ENCODE measurements at regions not wholly inside any gene's neighbourhood (a gene's known extent, or its start where the extent isn't known, plus 50 kb on each side); places are given as distances from the start of the nearest gene placed in this dataset.
A peak's percentile ranks its signal among the peaks of the same experiment; 100 is the strongest.
"Not testable (repeated sequence)": the region's sequence is repeated elsewhere in the genome, so short reads cannot be mapped to it uniquely, and the experiment has no call there.

DNA sequence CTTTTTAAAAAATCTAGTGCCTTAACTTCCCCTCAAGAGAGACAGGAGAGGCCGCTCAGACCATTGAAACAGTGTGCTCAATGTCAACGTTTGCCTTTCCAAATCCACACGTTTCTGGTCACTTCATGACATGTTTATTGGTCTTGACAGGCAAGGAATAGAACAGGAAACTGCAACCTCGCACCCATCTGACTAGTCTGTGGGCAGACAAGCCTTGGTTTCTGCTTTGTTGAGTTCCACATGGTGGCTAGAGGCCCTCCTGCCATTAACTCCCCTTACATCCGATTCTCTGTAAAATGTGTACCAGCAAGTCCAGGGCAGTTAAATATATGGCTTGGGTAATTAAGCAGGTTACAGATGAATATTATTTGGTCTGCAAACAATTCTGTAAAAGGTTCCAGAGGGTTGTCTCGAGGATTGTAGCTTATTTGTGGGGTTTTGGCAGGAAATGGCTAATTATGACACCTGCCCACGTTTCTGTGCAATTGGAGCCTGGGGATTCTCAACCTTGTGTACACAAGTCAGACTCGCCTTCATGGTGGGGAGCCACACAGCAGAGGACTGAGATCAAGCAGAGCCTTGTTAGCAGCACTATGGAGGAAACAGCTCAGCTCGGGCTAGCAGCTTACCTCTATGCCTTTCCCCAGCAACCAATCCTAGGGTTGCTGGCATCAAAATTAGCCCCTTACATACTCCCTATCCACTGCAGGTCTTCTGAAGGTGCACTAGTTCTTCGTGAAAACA lies 317.5 kb upstream of the IGF1R start:
- H3K27ac ChIP-seq (ENCODE audit: low read depth, low read length), result no peak overlapping the region
- H3K36me3 ChIP-seq (ENCODE audit: control insufficient read depth, insufficient read depth, low read length), result no peaks in the 10 kb centered on the region
- no peak overlapping the region for H3K9ac ChIP-seq (ENCODE audit: low read length)
- H3K27me3 ChIP-seq (ENCODE audit: control insufficient read depth, insufficient read depth, low read length), result no peaks in the 10 kb centered on the region
- H3K4me1 ChIP-seq (ENCODE audit: control insufficient read depth, insufficient read depth, low read length), result no peaks in the 10 kb centered on the region
- no peak overlapping the region for H3K4me3 ChIP-seq (ENCODE audit: low read length)

DNA sequence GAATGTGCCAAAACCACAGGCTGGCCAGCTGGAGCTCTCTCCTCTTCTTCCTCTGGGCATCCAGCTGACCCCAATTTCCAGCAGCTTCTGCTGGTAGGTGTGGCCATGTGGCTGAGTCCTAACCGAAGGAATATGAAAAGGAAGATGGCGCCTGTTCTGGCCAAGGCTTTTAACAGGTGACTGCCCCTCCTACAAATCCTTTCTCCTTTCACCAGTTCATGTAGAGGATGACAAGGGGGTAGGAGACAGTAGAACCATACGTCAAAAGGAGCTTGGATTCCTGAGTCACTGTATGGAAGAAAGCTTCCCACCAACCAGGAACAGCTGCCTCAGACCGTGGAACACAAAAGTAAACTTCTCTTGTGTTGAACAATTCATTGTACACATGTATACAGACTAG lies 316.7 kb upstream of the IGF1R start:
- Histone ChIP-seq H3K9ac (ENCODE audit: low read length) (no peak overlapping the region), H3K27ac (ENCODE audit: low read depth, low read length) (no peak overlapping the region), H3K4me3 (ENCODE audit: low read length) (no peak overlapping the region), H3K27me3 (ENCODE audit: control insufficient read depth, insufficient read depth, low read length) (no peaks in the 10 kb centered on the region), H3K4me1 (ENCODE audit: control insufficient read depth, insufficient read depth, low read length) (no peaks in the 10 kb centered on the region), H3K36me3 (ENCODE audit: control insufficient read depth, insufficient read depth, low read length) (no peaks in the 10 kb centered on the region)

- Histone ChIP-seq H3K36me3 (ENCODE audit: control insufficient read depth, insufficient read depth, low read length) (no peaks in the 10 kb centered on the region), H3K9ac (ENCODE audit: low read length) (no peak overlapping the region), H3K4me3 (ENCODE audit: low read length) (no peak overlapping the region), H3K4me1 (ENCODE audit: control insufficient read depth, insufficient read depth, low read length) (no peaks in the 10 kb centered on the region), H3K27ac (ENCODE audit: low read depth, low read length) (no peak overlapping the region), H3K27me3 (ENCODE audit: control insufficient read depth, insufficient read depth, low read length) (no peaks in the 10 kb centered on the region)
These were observed 315.1 kb upstream of the IGF1R start for GRCh38 chr15:98333251-98333650.

DNA sequence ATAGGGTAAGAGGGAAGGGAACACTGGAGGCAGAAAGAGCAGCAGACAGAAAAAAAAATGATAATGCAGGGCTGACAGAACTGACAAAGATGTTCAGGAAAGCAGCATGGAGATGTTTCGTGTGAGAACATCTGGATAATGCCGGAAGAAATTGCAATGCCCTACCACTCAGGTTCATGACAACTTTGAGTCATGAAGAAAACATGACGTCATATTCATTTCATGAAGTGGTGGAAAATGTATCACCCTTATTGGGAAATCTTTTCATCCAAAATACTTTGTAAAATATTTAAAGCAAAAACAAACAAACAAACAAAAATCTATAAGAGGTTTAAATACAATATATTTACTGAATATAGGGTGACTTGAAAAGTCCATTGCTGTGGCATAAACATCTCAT lies 305.4 kb upstream of the IGF1R start:
- Histone ChIP-seq H3K36me3 (ENCODE audit: control insufficient read depth, insufficient read depth, low read length) (no peaks in the 10 kb centered on the region), H3K4me3 (ENCODE audit: low read length) (no peak overlapping the region)

GRCh38 chr15:98344591-98344990 lies 303.7 kb upstream of the IGF1R start:
- Histone ChIP-seq H3K4me3 (ENCODE audit: low read length) (no peak overlapping the region), H3K36me3 (ENCODE audit: control insufficient read depth, insufficient read depth, low read length) (no peaks in the 10 kb centered on the region), H3K4me1 (ENCODE audit: control insufficient read depth, insufficient read depth, low read length) (no peaks in the 10 kb centered on the region), H3K9ac (ENCODE audit: low read length) (no peak overlapping the region), H3K27me3 (ENCODE audit: control insufficient read depth, insufficient read depth, low read length) (no peaks in the 10 kb centered on the region), H3K27ac (ENCODE audit: low read depth, low read length) (no peak overlapping the region)

More for the DNA sequence above, 305.4 kb upstream of the IGF1R start:
- Histone ChIP-seq H3K9ac (ENCODE audit: low read length) (no peak overlapping the region), H3K27me3 (ENCODE audit: control insufficient read depth, insufficient read depth, low read length) (no peaks in the 10 kb centered on the region), H3K27ac (ENCODE audit: low read depth, low read length) (no peak overlapping the region), H3K4me1 (ENCODE audit: control insufficient read depth, insufficient read depth, low read length) (no peaks in the 10 kb centered on the region)

- Histone ChIP-seq H3K36me3 (ENCODE audit: control insufficient read depth, insufficient read depth, low read length) (no peaks in the 10 kb centered on the region), H3K27me3 (ENCODE audit: control insufficient read depth, insufficient read depth, low read length) (no peaks in the 10 kb centered on the region), H3K4me1 (ENCODE audit: control insufficient read depth, insufficient read depth, low read length) (no peaks in the 10 kb centered on the region), H3K9ac (ENCODE audit: low read length) (no peak overlapping the region), H3K4me3 (ENCODE audit: low read length) (no peak overlapping the region), H3K27ac (ENCODE audit: low read depth, low read length) (no peak overlapping the region)
These were observed 301.3 kb upstream of the IGF1R start for GRCh38 chr15:98347001-98347400.

DNA sequence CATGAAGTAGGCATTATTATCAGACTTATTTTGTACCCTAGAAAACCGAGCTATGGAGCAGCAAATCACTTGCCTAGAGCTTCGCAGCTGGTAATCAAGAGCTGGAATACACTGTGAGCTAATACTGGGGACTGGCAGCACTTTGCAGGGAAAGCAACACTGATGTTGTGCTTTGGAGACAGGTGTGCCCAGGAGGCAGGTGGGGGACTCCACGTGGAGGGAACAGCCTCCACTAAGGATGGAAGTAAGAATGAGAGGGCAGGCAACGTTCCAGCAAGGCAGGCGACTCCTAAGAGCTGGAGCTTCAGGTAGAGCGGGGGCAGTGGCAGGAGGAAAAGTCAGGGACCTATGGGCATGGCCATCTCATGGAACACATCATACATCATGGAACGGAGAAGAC lies 300.5 kb upstream of the IGF1R start:
- H3K27me3 ChIP-seq (ENCODE audit: control insufficient read depth, insufficient read depth, low read length), result no peaks in the 10 kb centered on the region
- H3K9ac ChIP-seq (ENCODE audit: low read length), result no peak overlapping the region
- H3K4me1 ChIP-seq (ENCODE audit: control insufficient read depth, insufficient read depth, low read length), result no peaks in the 10 kb centered on the region
- H3K27ac ChIP-seq (ENCODE audit: low read depth, low read length), result no peak overlapping the region
- no peaks in the 10 kb centered on the region for H3K36me3 ChIP-seq (ENCODE audit: control insufficient read depth, insufficient read depth, low read length)
- no peak overlapping the region for H3K4me3 ChIP-seq (ENCODE audit: low read length)

DNA sequence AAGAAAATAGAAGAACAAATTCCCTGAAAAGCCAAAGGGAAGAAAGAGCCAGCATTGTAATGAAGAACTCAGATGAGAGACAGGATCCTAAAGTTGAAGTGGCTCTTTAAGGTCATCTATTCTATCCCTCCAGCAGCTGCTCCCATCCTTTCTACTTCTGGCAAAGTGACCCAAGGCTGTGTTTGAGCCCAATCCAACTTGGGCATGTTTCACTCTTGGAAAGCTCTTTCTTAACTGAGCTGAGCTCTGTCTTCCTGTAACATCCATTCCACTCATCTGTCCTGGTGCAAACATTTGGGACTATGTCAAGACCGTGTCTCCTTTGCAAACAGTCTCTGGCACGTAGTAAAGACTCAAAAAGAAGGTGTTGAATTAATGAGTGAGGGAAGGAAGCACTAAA lies 298.1 kb upstream of the IGF1R start:
- H3K4me3 ChIP-seq (ENCODE audit: low read length), result no peak overlapping the region
- no peaks in the 10 kb centered on the region for H3K27me3 ChIP-seq (ENCODE audit: control insufficient read depth, insufficient read depth, low read length)
- no peaks in the 10 kb centered on the region for H3K4me1 ChIP-seq (ENCODE audit: control insufficient read depth, insufficient read depth, low read length)
- no peak overlapping the region for H3K27ac ChIP-seq (ENCODE audit: low read depth, low read length)
- no peaks in the 10 kb centered on the region for H3K36me3 ChIP-seq (ENCODE audit: control insufficient read depth, insufficient read depth, low read length)
- H3K9ac ChIP-seq (ENCODE audit: low read length), result no peak overlapping the region

GRCh38 chr15:98358274-98358673 lies 290.1 kb upstream of the IGF1R start:
- not testable (repeated sequence) for H3K27me3 ChIP-seq (ENCODE audit: control insufficient read depth, insufficient read depth, low read length); H3K27ac ChIP-seq (ENCODE audit: low read depth, low read length); H3K4me1 ChIP-seq (ENCODE audit: control insufficient read depth, insufficient read depth, low read length)

GRCh38 chr15:98358971-98359370 lies 289.4 kb upstream of the IGF1R start:
- H3K9ac ChIP-seq (ENCODE audit: low read length), result no peak overlapping the region
- H3K27me3 ChIP-seq (ENCODE audit: control insufficient read depth, insufficient read depth, low read length), result no peaks in the 10 kb centered on the region
- H3K27ac ChIP-seq (ENCODE audit: low read depth, low read length), result no peak overlapping the region
- no peaks in the 10 kb centered on the region for H3K36me3 ChIP-seq (ENCODE audit: control insufficient read depth, insufficient read depth, low read length)
- H3K4me1 ChIP-seq (ENCODE audit: control insufficient read depth, insufficient read depth, low read length), result no peaks in the 10 kb centered on the region
- H3K4me3 ChIP-seq (ENCODE audit: low read length), result no peak overlapping the region

More at GRCh38 chr15:98358274-98358673, 290.1 kb upstream of the IGF1R start:
- H3K36me3 ChIP-seq (ENCODE audit: control insufficient read depth, insufficient read depth, low read length); H3K9ac ChIP-seq (ENCODE audit: low read length); H3K4me3 ChIP-seq (ENCODE audit: low read length): not testable (repeated sequence)

DNA sequence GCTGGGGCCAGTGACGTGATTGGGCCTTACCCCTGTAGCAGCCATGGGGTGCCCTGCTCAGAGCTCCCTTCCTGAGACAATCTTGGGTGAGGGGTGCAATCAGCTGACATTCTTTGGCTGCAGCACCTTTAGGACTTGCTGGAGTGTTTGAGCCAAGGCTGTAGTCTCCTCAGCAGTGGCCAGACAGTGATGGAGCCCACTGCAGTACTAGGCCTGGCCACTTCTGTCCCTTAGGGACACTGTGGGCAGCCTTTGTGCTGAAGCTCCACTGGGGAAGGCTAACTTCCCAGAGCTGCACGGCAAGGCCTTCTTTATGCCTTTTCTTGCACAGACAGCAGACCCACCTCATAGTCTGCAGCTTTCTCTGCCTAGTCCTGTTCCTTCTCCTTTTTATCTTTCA lies 284.9 kb upstream of the IGF1R start:
- Histone ChIP-seq H3K4me3 (ENCODE audit: low read length) (no peak overlapping the region), H3K27me3 (ENCODE audit: control insufficient read depth, insufficient read depth, low read length) (no peaks in the 10 kb centered on the region), H3K4me1 (ENCODE audit: control insufficient read depth, insufficient read depth, low read length) (no peaks in the 10 kb centered on the region), H3K9ac (ENCODE audit: low read length) (no peak overlapping the region), H3K27ac (ENCODE audit: low read depth, low read length) (no peak overlapping the region), H3K36me3 (ENCODE audit: control insufficient read depth, insufficient read depth, low read length) (no peaks in the 10 kb centered on the region)

GRCh38 chr15:98363955-98364354 lies 284.4 kb upstream of the IGF1R start:
- Histone ChIP-seq H3K36me3 (ENCODE audit: control insufficient read depth, insufficient read depth, low read length) (no peaks in the 10 kb centered on the region), H3K27me3 (ENCODE audit: control insufficient read depth, insufficient read depth, low read length) (no peaks in the 10 kb centered on the region), H3K9ac (ENCODE audit: low read length) (no peak overlapping the region), H3K4me3 (ENCODE audit: low read length) (no peak overlapping the region), H3K4me1 (ENCODE audit: control insufficient read depth, insufficient read depth, low read length) (peaks cover 2% of the 10 kb centered on the region), H3K27ac (ENCODE audit: low read depth, low read length) (no peak overlapping the region)

GRCh38 chr15:98369081-98369716 lies 279.1 kb upstream of the IGF1R start:
- Histone ChIP-seq H3K9ac (ENCODE audit: low read length) (no peak overlapping the region), H3K4me3 (ENCODE audit: low read length) (no peak overlapping the region), H3K27ac (ENCODE audit: low read depth, low read length) (peak overlapping the region; percentile 62), H3K27me3 (ENCODE audit: control insufficient read depth, insufficient read depth, low read length) (no peaks in the 10 kb centered on the region), H3K4me1 (ENCODE audit: control insufficient read depth, insufficient read depth, low read length) (peaks cover 5% of the 10 kb centered on the region), H3K36me3 (ENCODE audit: control insufficient read depth, insufficient read depth, low read length) (no peaks in the 10 kb centered on the region)

Measured in rectal smooth muscle tissue (tissue), 1 donor.